ENCODE measurements at regions not wholly inside any gene's neighbourhood (a gene's known extent, or its start where the extent isn't known, plus 50 kb on each side); places are given as distances from the start of the nearest gene placed in this dataset.
"Not testable (repeated sequence)": the region's sequence is repeated elsewhere in the genome, so short reads cannot be mapped to it uniquely, and the experiment has no call there.

DNA sequence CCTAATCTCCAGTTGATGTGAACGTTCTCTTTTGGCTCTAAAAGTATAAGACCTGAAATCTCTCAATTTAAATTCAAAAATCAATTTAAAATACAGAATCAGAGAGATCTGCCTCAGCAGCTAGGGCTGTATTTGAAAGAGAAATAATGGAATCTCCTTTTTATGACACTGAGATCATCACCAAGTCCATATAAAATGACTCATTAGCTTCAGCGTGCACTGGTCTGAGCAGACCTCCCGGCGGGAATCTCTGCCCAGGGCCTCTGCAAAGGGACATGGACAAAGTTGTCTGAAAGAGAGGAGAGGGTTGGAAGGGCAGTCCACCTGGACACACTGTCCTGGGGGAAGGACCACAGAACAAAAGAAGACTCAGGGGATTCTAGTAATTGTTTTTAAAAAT lies 855.6 kb downstream of the EFNB2 start:
- TF ChIP-seq, protein P1, sequence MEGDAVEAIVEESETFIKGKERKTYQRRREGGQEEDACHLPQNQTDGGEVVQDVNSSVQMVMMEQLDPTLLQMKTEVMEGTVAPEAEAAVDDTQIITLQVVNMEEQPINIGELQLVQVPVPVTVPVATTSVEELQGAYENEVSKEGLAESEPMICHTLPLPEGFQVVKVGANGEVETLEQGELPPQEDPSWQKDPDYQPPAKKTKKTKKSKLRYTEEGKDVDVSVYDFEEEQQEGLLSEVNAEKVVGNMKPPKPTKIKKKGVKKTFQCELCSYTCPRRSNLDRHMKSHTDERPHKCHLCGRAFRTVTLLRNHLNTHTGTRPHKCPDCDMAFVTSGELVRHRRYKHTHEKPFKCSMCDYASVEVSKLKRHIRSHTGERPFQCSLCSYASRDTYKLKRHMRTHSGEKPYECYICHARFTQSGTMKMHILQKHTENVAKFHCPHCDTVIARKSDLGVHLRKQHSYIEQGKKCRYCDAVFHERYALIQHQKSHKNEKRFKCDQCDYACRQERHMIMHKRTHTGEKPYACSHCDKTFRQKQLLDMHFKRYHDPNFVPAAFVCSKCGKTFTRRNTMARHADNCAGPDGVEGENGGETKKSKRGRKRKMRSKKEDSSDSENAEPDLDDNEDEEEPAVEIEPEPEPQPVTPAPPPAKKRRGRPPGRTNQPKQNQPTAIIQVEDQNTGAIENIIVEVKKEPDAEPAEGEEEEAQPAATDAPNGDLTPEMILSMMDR (IDR thresholded peaks at IDR 0.05; ENCODE audit: low read depth, low read length) = no peak
- no peaks in the 10 kb centered on the region for H3K9me3 ChIP-seq (ENCODE audit: severe bottlenecking)
- H3K27me3 ChIP-seq (ENCODE audit: insufficient read depth, low read depth, severe bottlenecking) = no peaks in the 10 kb centered on the region
- H3K36me3 ChIP-seq = no peaks in the 10 kb centered on the region
- no peak for DNase-seq
- no peak overlapping the region for H3K4me3 ChIP-seq (ENCODE audit: low read depth, low read length)
- no peak overlapping the region for H3K27ac ChIP-seq

DNA sequence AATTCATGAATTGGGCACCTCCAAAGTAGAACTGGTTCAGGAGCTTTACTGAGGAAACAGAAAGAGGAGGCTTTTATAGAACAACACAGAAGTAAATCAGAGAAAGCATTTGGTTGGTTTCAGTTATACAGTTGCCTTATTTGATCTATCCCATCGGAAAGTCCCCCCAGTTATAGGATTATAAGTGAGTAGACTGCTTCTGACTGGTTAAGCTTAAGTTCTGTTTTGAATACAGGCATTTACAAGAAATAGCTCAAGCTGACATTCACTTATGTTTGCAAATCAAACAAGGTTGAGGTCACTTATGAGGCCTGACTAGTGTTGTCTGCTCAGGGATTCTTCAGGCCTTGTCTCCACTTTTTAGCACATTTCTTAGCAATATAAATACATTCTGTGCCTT lies 857.4 kb downstream of the EFNB2 start:
- DNase-seq = no peak
- Histone ChIP-seq H3K9me3 (ENCODE audit: severe bottlenecking) (no peaks in the 10 kb centered on the region), H3K36me3 (no peaks in the 10 kb centered on the region), H3K4me3 (ENCODE audit: low read depth, low read length) (no peak overlapping the region), H3K27me3 (ENCODE audit: insufficient read depth, low read depth, severe bottlenecking) (no peaks in the 10 kb centered on the region), H3K27ac (no peak overlapping the region)
- TF ChIP-seq, protein P1 (IDR thresholded peaks at IDR 0.05; ENCODE audit: low read depth, low read length) = no peak

DNA sequence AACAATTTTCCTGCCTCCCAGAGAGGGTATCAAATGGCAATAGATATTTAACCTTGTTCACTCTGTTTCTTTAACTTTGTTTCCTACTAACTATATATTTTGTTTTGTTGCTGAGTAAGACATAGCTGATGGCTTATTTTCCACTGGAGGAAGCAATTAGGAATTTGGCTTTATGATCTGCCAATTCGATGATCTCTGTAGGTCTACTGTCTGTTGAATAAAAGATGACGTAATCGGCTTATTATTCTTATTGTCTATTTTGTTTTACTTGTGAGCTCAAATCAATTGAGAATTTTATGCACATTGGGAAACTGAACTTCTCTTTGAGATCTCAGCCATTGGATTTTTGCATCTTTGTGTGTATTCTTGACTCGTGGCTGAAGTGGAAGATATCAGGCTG lies 862.6 kb downstream of the EFNB2 start:
- no peak for DNase-seq
- TF ChIP-seq, protein P1 (IDR thresholded peaks at IDR 0.05; ENCODE audit: low read depth, low read length) = no peak
- Histone ChIP-seq H3K36me3 (no peaks in the 10 kb centered on the region), H3K27ac (no peak overlapping the region), H3K9me3 (ENCODE audit: severe bottlenecking) (no peaks in the 10 kb centered on the region), H3K4me3 (ENCODE audit: low read depth, low read length) (no peak overlapping the region), H3K27me3 (ENCODE audit: insufficient read depth, low read depth, severe bottlenecking) (no peaks in the 10 kb centered on the region)

DNA sequence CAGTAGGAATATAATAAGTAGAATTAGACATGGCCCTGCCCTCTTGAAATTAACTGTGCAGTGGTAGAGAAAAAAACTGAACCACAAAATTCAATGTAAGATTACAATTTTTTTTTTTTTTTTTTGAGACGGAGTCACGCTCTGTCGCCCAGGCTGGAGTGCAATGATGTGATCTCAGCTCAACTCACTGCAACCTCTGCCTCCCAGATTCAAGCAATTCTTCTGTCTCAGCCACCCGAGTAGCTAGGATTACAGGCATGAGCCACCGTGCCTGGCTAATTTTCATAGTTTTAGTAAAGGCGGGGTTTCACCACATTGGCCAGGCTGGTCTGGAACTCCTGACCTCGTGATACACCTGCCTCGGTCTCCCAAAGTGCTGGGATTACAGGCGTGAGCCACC lies 864.3 kb downstream of the EFNB2 start:
- not testable (repeated sequence) for H3K27me3 ChIP-seq (ENCODE audit: insufficient read depth, low read depth, severe bottlenecking); DNase-seq; H3K27ac ChIP-seq; H3K36me3 ChIP-seq; H3K9me3 ChIP-seq (ENCODE audit: severe bottlenecking); H3K4me3 ChIP-seq (ENCODE audit: low read depth, low read length)

DNA sequence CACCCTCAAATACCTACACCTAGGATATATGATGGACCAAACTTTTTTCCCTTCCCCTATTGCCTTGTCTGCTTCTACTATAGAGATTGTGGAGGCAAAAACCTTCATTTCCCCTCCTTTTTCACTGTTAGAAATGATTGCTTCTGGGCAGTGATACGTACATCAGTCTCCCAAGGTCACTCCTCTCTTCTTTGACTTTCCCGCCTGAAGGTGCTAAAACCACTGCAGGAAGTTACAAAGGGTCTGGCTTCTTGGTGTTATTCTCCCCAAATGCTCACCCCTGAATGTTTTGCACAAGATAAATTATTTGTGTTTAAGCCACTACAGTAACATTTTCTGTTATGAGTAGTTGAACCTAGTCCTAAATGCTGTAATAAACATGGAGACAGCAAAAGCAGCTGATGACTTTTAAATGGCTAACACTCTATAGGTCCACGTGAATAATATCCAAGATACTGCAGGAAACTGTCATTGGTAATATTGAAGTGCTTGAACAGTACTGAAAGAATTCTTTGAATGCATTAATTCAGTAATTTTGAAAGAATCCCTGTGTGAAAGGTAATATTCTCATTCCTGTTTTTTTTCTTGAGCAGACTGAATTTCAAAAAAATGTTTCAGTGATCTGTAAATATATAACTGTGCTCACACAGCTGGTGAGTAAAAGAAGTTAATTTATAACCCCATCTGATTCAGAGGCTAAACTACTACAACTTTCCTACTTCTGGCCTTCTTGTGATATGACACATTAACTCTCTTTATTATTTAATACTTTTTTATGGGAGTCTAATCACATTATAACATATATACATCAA lies 865.1 kb downstream of the EFNB2 start:
- H3K27ac ChIP-seq = no peak overlapping the region
- no peak for DNase-seq

DNA sequence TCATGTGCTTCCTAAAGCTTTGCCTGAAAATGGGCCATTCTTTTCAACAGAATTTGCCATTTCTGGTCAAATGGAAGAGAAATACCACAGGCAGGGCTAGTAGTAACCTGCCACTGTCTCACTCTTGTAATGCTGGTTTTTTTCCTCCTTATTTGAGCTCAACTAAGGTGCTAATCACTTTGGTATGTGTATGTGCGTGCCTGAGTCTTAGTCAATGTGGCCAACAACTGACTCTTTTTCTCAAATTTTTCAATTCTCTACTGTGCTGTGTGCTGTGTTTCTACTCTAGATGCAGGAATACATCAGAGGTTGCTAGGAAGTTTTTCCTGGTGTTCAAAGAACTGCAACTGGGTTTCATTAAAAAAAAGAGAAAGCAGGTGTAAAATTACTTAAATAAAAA lies 870.2 kb downstream of the EFNB2 start:
- TF ChIP-seq, protein P1 (IDR thresholded peaks at IDR 0.05; ENCODE audit: low read depth, low read length) = no peak
- DNase-seq = no peak
- Histone ChIP-seq H3K27me3 (ENCODE audit: insufficient read depth, low read depth, severe bottlenecking) (no peaks in the 10 kb centered on the region), H3K36me3 (no peaks in the 10 kb centered on the region), H3K9me3 (ENCODE audit: severe bottlenecking) (no peaks in the 10 kb centered on the region), H3K27ac (no peak overlapping the region), H3K4me3 (ENCODE audit: low read depth, low read length) (no peak overlapping the region)

More for the DNA sequence above, 865.1 kb downstream of the EFNB2 start:
- Histone ChIP-seq H3K4me3 (ENCODE audit: low read depth, low read length) (no peak overlapping the region), H3K9me3 (ENCODE audit: severe bottlenecking) (no peaks in the 10 kb centered on the region), H3K27me3 (ENCODE audit: insufficient read depth, low read depth, severe bottlenecking) (no peaks in the 10 kb centered on the region), H3K36me3 (no peaks in the 10 kb centered on the region)
- TF ChIP-seq, protein P1 (IDR thresholded peaks at IDR 0.05; ENCODE audit: low read depth, low read length) = no peak
